Mesendoderm (in vitro differentiated cells): ENCODE measurements at regions not wholly inside any gene's neighbourhood (a gene's known extent, or its start where the extent isn't known, plus 50 kb on each side); places are given as distances from the start of the nearest gene placed in this dataset.

Experiments used
- DNase-seq: peaks from one replicate; pipeline ENCODE4 v3.0.0; 2013
- H2AK5ac ChIP-seq: 2 replicates; pipeline ENCODE4 v1.6.1; 2013; ENCODE audit warnings: low read length, inconsistent platforms
- H2BK120ac ChIP-seq: 2 replicates; pipeline ENCODE4 v1.6.1; 2013; ENCODE audit warnings: low read depth, mild to moderate bottlenecking, low read length, moderate library complexity, mixed read lengths
- H2BK15ac ChIP-seq: replicated peaks from 2 replicates; pipeline ENCODE4 v1.6.1; 2013; ENCODE audit warnings: low read depth, mild to moderate bottlenecking, moderate library complexity
- H2BK5ac ChIP-seq: 2 replicates; pipeline ENCODE4 v1.6.1; 2013; ENCODE audit warnings: low read length, inconsistent platforms
- H3K18ac ChIP-seq: 2 replicates; pipeline ENCODE4 v1.6.1; 2013; ENCODE audit warnings: mild to moderate bottlenecking, low read length, mixed read lengths
- H3K23ac ChIP-seq: one replicate; pipeline ENCODE4 v1.6.1; 2013; ENCODE audit warnings: low read length
- H3K27ac ChIP-seq: 2 replicates; pipeline ENCODE4 v1.5.1; 2013; ENCODE audit warnings: low read depth, mild to moderate bottlenecking, inconsistent platforms, low read length, moderate library complexity
- H3K27me3 ChIP-seq: 2 replicates; pipeline ENCODE4 v1.6.1; 2013; ENCODE audit warnings: low read length, control low read depth, mild to moderate bottlenecking, inconsistent platforms; ENCODE audit not compliant: insufficient read depth, poor library complexity
- H3K36me3 ChIP-seq: 2 replicates; pipeline ENCODE4 v1.6.1; 2013; ENCODE audit warnings: low read length, inconsistent platforms; ENCODE audit not compliant: control insufficient read depth, insufficient read depth
- H3K4ac ChIP-seq: one replicate; pipeline ENCODE4 v1.6.1; 2013; ENCODE audit warnings: low read depth, mild to moderate bottlenecking, low read length, moderate library complexity
- H3K4me1 ChIP-seq: 2 replicates; pipeline ENCODE4 v1.6.1; 2013; ENCODE audit warnings: low read depth, low read length, inconsistent platforms; ENCODE audit not compliant: control insufficient read depth
- H3K4me2 ChIP-seq: 2 replicates; pipeline ENCODE4 v1.6.1; 2013; ENCODE audit warnings: low read length
- H3K4me3 ChIP-seq: 2 replicates; pipeline ENCODE4 v1.5.1; 2013; ENCODE audit warnings: mild to moderate bottlenecking, low read length
- H3K56ac ChIP-seq: one replicate; pipeline ENCODE4 v1.6.1; 2013; ENCODE audit warnings: low read length
- H3K79me1 ChIP-seq: 2 replicates; pipeline ENCODE4 v1.6.1; 2013; ENCODE audit warnings: low read length, inconsistent platforms
- H3K79me2 ChIP-seq: 2 replicates; pipeline ENCODE4 v1.6.1; 2013; ENCODE audit warnings: mild to moderate bottlenecking, low read length; ENCODE audit not compliant: control insufficient read depth, insufficient read depth
- H3K9ac ChIP-seq: 2 replicates; pipeline ENCODE4 v1.6.1; 2013; ENCODE audit warnings: low read length, inconsistent platforms
- H4K5ac ChIP-seq: one replicate; pipeline ENCODE4 v1.6.1; 2013; ENCODE audit warnings: low read length
- H4K8ac ChIP-seq: one replicate; pipeline ENCODE4 v1.6.1; 2013; ENCODE audit warnings: low read depth, mild to moderate bottlenecking, control low read depth, low read length, moderate library complexity
- WGBS: extraction: QIAGEN DNeasy Blood & Tissue Kit; methylation state at CpG from one replicate; pipeline ENCODE4 v1.1.7; 2013; ENCODE audit warnings: low lambda C conversion rate, missing lambda C conversion rate; ENCODE audit not compliant: insufficient coverage; ENCODE audit errors: extremely low coverage; 5-methylcytosine and 5-hydroxymethylcytosine counted together

DNA sequence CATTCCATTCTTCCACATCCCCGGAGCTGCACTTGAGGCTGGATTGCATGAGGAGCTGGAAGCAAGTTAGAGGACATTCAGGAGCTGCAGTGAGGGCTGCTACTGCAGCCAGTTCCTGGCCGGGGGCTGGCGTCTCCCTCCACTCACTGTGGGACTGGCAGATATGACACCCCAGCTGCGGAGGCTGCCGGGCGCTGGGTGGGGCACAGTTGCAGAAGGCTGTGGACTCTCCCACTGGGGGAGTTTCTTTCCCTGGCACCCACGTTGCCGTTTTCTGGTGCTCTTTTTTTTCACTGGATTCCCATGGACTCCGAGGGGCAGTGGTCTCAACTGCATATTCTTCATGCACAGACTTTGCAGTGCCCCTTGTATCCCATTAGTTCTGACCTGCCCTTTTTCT is 351.1 kb upstream of the AJAP1 start:
- no peak overlapping the region for H3K9ac ChIP-seq
- no peak overlapping the region for H3K4me3 ChIP-seq
- H2AK5ac ChIP-seq, result no peak overlapping the region
- H2BK5ac ChIP-seq, result no peak overlapping the region
- H2BK15ac ChIP-seq, result no peak overlapping the region
- no CpG with 5 or more reads among the region's 9 CpGs for WGBS
- no peak overlapping the region for H4K5ac ChIP-seq
- no peaks in the 10 kb centered on the region for H3K36me3 ChIP-seq
- H3K4me1 ChIP-seq, result no peaks in the 10 kb centered on the region
- no peaks in the 10 kb centered on the region for H3K79me2 ChIP-seq
- H3K27me3 ChIP-seq, result no peaks in the 10 kb centered on the region
- no peak overlapping the region for H3K4ac ChIP-seq
- no peak overlapping the region for H4K8ac ChIP-seq
- no peak overlapping the region for H3K4me2 ChIP-seq
- no peak overlapping the region for H2BK120ac ChIP-seq
- no peaks in the 10 kb centered on the region for H3K79me1 ChIP-seq
- no peak for DNase-seq
- no peak overlapping the region for H3K56ac ChIP-seq
- no peak overlapping the region for H3K27ac ChIP-seq
- no peak overlapping the region for H3K18ac ChIP-seq
- no peak overlapping the region for H3K23ac ChIP-seq

DNA sequence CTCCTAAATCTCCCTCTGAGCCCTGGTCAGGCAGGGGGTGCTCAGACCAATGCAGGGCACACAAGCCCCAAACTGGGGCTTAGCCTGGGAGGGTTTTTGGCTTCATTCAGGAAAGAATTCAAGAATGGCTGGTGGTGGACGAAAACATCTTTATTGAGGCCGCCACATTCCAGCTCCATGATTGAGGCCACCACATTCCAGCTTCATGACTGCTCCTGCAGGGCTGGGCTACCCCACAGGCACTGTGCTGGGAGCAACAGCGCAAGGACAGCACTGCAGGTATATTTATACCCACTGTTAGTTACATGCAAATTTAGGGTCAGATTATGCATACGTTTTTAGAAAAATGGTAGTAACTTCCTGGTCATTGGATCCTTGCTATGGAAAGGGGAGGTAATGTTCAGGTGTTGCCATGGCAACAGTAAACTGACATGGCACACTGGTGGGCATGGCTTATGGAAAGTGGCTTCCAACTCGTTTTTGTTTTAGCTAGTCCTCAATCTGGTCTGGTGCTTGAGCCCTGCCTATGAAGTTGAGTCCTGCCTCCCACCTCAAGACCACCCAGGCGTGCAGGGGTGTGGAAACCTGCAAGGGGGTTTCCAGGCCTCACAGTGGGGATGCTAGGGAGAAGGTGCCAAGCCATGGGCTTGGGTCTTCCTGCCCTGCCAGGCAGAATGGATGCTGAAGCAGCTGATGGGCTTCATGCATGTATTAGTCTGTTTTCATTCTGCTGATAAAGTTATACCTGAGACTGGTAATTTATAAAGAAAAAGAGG is 348.7 kb upstream of the AJAP1 start:
- Histone ChIP-seq H2BK5ac (no peak overlapping the region), H2BK15ac (no peak overlapping the region), H3K27me3 (no peaks in the 10 kb centered on the region), H3K4me2 (no peak overlapping the region), H3K4me1 (no peaks in the 10 kb centered on the region), H3K18ac (no peak overlapping the region), H4K8ac (no peak overlapping the region), H3K79me2 (no peaks in the 10 kb centered on the region), H3K36me3 (no peaks in the 10 kb centered on the region), H4K5ac (no peak overlapping the region), H3K23ac (no peak overlapping the region), H3K4me3 (no peak overlapping the region), H2BK120ac (no peak overlapping the region), H3K4ac (no peak overlapping the region), H3K9ac (no peak overlapping the region), H2AK5ac (no peak overlapping the region), H3K56ac (no peak overlapping the region), H3K79me1 (no peaks in the 10 kb centered on the region), H3K27ac (no peak overlapping the region)
- DNase-seq, result no peak
- WGBS, result no CpG with 5 or more reads among the region's 6 CpGs

DNA sequence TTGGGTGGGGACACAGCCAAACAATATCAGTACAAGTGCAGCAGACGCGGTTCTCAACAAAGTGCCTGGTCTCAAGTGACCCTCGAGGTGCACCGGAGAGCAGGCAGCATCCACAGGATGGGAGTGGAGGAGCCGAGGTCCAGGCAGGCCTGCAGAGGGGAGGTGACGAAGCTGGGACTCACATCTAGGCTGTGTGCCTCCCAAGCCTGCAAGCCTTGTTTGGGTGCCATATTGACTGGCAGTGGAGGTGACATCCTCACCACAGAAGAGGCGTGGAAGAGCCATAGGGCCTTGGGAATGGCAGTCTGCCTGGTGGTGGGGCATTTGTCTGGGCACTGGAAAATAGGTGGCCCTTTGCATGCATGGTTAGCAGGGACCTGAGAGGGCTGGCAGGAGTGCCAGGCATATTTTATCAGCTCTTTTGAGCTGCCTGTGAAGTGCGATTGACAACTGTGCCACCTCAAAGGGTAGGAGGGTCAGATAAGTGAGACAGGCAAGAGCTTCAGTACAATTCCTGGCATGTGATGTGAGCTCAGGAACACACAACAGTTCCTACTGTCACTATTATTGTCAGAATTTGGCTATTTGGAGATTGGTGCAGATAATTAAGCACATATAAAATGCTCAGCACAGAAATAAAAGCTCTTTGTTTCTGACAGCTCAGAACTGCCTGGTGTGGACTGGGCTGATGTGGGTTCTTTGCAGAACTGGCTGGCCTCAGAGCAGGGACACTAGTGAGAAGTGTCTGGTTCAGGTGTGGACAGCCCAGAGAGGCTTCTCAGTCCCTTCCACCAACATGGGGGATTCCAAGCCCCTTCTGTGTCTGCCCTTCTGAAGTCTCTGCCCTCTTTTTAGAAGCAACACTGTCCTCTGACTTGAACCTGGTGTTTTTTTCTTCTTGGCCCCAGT is 347.6 kb upstream of the AJAP1 start:
- Histone ChIP-seq H3K79me2 (no peaks in the 10 kb centered on the region), H3K27ac (no peak overlapping the region), H3K36me3 (no peaks in the 10 kb centered on the region), H2AK5ac (no peak overlapping the region), H2BK15ac (no peak overlapping the region), H3K4me1 (no peaks in the 10 kb centered on the region), H3K23ac (no peak overlapping the region), H2BK5ac (no peak overlapping the region), H3K79me1 (no peaks in the 10 kb centered on the region), H3K4me2 (no peak overlapping the region), H3K4ac (no peak overlapping the region), H3K9ac (no peak overlapping the region), H4K8ac (no peak overlapping the region), H3K56ac (no peak overlapping the region), H3K4me3 (no peak overlapping the region), H3K18ac (no peak overlapping the region), H2BK120ac (no peak overlapping the region), H4K5ac (no peak overlapping the region), H3K27me3 (no peaks in the 10 kb centered on the region)
- WGBS, result no CpG with 5 or more reads among the region's 8 CpGs
- no peak for DNase-seq

GRCh38 chr1:4307468-4307845 is 347.0 kb upstream of the AJAP1 start:
- Histone ChIP-seq H3K9ac (no peak overlapping the region), H3K56ac (no peak overlapping the region), H3K27me3 (no peaks in the 10 kb centered on the region), H3K36me3 (no peaks in the 10 kb centered on the region), H3K79me1 (no peaks in the 10 kb centered on the region), H3K79me2 (no peaks in the 10 kb centered on the region), H2BK120ac (no peak overlapping the region), H4K5ac (no peak overlapping the region), H3K4me1 (no peaks in the 10 kb centered on the region), H2BK5ac (no peak overlapping the region), H2BK15ac (no peak overlapping the region), H3K4ac (no peak overlapping the region), H3K27ac (no peak overlapping the region), H3K4me3 (no peak overlapping the region), H3K4me2 (no peak overlapping the region), H3K18ac (no peak overlapping the region), H4K8ac (no peak overlapping the region), H3K23ac (no peak overlapping the region), H2AK5ac (no peak overlapping the region)
- no peak for DNase-seq
- WGBS, result no CpG with 5 or more reads among the region's 2 CpGs

GRCh38 chr1:4307911-4308545 is 346.4 kb upstream of the AJAP1 start:
- Histone ChIP-seq H3K27me3 (no peaks in the 10 kb centered on the region), H3K4ac (no peak overlapping the region), H2BK15ac (no peak overlapping the region), H3K79me1 (no peaks in the 10 kb centered on the region), H4K5ac (no peak overlapping the region), H3K23ac (no peak overlapping the region), H3K4me1 (no peaks in the 10 kb centered on the region), H3K4me2 (no peak overlapping the region), H3K9ac (no peak overlapping the region), H3K56ac (no peak overlapping the region), H2BK120ac (no peak overlapping the region), H3K36me3 (no peaks in the 10 kb centered on the region), H3K27ac (no peak overlapping the region), H2AK5ac (no peak overlapping the region), H2BK5ac (no peak overlapping the region), H3K4me3 (no peak overlapping the region), H3K79me2 (no peaks in the 10 kb centered on the region), H3K18ac (no peak overlapping the region), H4K8ac (no peak overlapping the region)
- DNase-seq, result no peak
- no CpG with 5 or more reads among the region's 15 CpGs for WGBS
